Adipose tissue (tissue), 3 donors: ENCODE measurements at regions not wholly inside any gene's neighbourhood (a gene's known extent, or its start where the extent isn't known, plus 50 kb on each side); places are given as distances from the start of the nearest gene placed in this dataset.

Experiments used
- H3K27ac ChIP-seq: one replicate; pipeline ENCODE4 v1.5.1; 2013; ENCODE audit warnings: low read depth, low read length
- WGBS, 3 donors: extraction: QIAGEN DNeasy Blood & Tissue Kit; methylation state at CpG; one replicate each; pipeline ENCODE4 v1.1.7; 2013; 5-methylcytosine and 5-hydroxymethylcytosine counted together
- donor health status: healthy with polysubstance abuse.
- donor health status: Bipolar disorder and iron deficiency.
- donor health status: healthy.

DNA sequence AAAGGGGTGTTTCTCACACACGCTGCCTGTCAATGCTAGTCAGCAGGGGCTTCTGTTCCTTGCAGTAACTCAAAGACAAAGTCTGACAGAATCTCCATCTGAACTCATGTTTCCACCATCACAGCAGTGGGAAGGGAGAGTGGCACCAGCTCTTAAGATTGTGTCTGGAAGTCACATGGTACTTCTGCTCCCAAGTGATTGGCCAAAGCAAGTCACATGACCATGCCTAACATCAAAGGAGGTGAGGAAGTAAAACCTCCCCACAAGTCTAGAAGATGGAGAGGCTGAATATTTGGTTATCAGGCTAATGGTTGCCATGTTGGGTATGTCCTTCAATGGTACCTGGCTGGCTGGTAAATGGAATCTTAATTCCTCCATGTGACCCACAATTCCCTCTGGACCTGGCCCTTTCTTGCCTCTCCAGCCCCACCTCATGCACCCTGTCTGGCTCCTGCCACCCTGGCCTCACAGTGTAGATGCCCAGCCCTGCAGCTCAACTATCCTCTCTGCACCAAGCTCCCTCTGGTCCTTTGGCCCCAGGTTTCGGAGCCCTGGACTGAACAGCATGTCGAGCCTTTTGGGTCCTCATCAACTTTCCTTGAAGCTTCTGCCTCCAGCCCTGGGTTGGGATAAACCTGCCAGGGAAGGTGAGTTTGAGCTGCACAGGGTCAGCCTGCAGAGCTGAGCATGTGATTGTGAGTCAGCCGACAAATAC is 51.0 kb upstream of the PMEPA1 start:
- H3K27ac ChIP-seq = no peak overlapping the region
- 83 to 98% (median 95%) methylated on average over 4 of the region's 4 CpGs for WGBS, 3 donors

DNA sequence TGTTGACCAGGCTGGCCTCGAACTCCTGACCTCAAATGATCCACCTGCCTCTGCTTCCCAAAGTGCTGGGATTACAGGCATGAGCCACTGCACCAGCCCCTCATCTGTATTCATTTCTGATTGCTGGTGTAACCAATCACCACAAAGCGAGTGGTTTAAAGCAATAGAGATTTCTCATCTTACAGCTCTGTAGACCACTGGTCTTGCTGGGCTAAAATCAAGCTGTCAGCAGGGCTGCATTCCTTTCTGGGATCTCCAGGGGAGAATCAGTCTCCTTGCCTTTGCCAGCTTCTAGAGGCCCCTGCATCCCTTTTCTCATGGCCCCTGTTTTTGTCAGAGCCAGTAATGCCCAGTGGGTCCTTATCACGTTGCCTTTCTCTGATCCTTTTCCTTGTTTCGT is 49.9 kb upstream of the PMEPA1 start:
- WGBS, 3 donors = 63 to 91% (median 83%) methylated on average over 4 of the region's 4 CpGs
- H3K27ac ChIP-seq = no peak overlapping the region
